ENCODE measurements at regions not wholly inside any gene's neighbourhood (a gene's known extent, or its start where the extent isn't known, plus 50 kb on each side); places are given as distances from the start of the nearest gene placed in this dataset.

GRCh38 chr13:74465271-74465670 lies 331.1 kb upstream of the KLF12 start:
- Histone ChIP-seq H3K27me3 (ENCODE audit: control insufficient read depth, insufficient read depth) (no peaks in the 10 kb centered on the region), H3K4me1 (ENCODE audit: control insufficient read depth, insufficient read depth, low read length) (no peaks in the 10 kb centered on the region), H3K9me3 (ENCODE audit: control insufficient read depth, low read length) (no peaks in the 10 kb centered on the region), H3K4me3 (ENCODE audit: low read length) (no peak overlapping the region), H3K27ac (ENCODE audit: low read length) (no peak overlapping the region)
- DNase-seq (no peak), ATAC-seq (no peak)
- 73% methylated on average over 2 of the region's 2 CpGs for WGBS
- intact Hi-C loops (cut with DNase I) = no loop called here

- DNase-seq (peak in 2 of 3 donors; percentile 28 to 48), ATAC-seq (peak; percentile 71 to 79)
- 27% methylated on average over 3 of the region's 3 CpGs for WGBS
These were observed 330.5 kb upstream of the KLF12 start for GRCh38 chr13:74464670-74465069.

GRCh38 chr13:74461011-74461410 lies 326.8 kb upstream of the KLF12 start:
- intact Hi-C loops (cut with DNase I) = no loop called here
- Histone ChIP-seq H3K27me3 (ENCODE audit: control insufficient read depth, insufficient read depth) (no peaks in the 10 kb centered on the region), H3K27ac (ENCODE audit: low read length) (no peak overlapping the region), H3K4me1 (ENCODE audit: control insufficient read depth, insufficient read depth, low read length) (no peaks in the 10 kb centered on the region), H3K9me3 (ENCODE audit: control insufficient read depth, low read length) (no peaks in the 10 kb centered on the region), H3K4me3 (ENCODE audit: low read length) (no peak overlapping the region)
- WGBS = 92% methylated on average over 2 of the region's 2 CpGs
- ATAC-seq (no peak), DNase-seq (no peak)

More at GRCh38 chr13:74464670-74465069, 330.5 kb upstream of the KLF12 start:
- intact Hi-C loops (cut with DNase I) = no loop called here
- no peaks in the 10 kb centered on the region for H3K27me3 ChIP-seq (ENCODE audit: control insufficient read depth, insufficient read depth)
- H3K9me3 ChIP-seq (ENCODE audit: control insufficient read depth, low read length) = no peaks in the 10 kb centered on the region
- H3K27ac ChIP-seq (ENCODE audit: low read length) = no peak overlapping the region
- no peaks in the 10 kb centered on the region for H3K4me1 ChIP-seq (ENCODE audit: control insufficient read depth, insufficient read depth, low read length)
- no peak overlapping the region for H3K4me3 ChIP-seq (ENCODE audit: low read length)

- intact Hi-C loops (cut with DNase I) = no loop called here
- Histone ChIP-seq H3K27me3 (ENCODE audit: control insufficient read depth, insufficient read depth) (no peaks in the 10 kb centered on the region), H3K4me3 (ENCODE audit: low read length) (no peak overlapping the region), H3K4me1 (ENCODE audit: control insufficient read depth, insufficient read depth, low read length) (no peaks in the 10 kb centered on the region), H3K9me3 (ENCODE audit: control insufficient read depth, low read length) (no peaks in the 10 kb centered on the region), H3K27ac (ENCODE audit: low read length) (no peak overlapping the region)
- DNase-seq = no peak
- no peak for ATAC-seq
- 78% methylated on average over 2 of the region's 2 CpGs for WGBS
These were observed 318.7 kb upstream of the KLF12 start for GRCh38 chr13:74452881-74453280.

GRCh38 chr13:74452176-74452575 lies 318.0 kb upstream of the KLF12 start:
- ATAC-seq = no peak
- DNase-seq = no peak
- no peak overlapping the region for H3K27ac ChIP-seq (ENCODE audit: low read length)
- intact Hi-C loops (cut with DNase I) = no loop called here
- H3K9me3 ChIP-seq (ENCODE audit: control insufficient read depth, low read length) = no peaks in the 10 kb centered on the region
- no peaks in the 10 kb centered on the region for H3K4me1 ChIP-seq (ENCODE audit: control insufficient read depth, insufficient read depth, low read length)
- H3K27me3 ChIP-seq (ENCODE audit: control insufficient read depth, insufficient read depth) = no peaks in the 10 kb centered on the region
- H3K4me3 ChIP-seq (ENCODE audit: low read length) = no peak overlapping the region
- WGBS = 31% methylated on average over 2 of the region's 2 CpGs

GRCh38 chr13:74450964-74451363 lies 316.8 kb upstream of the KLF12 start:
- Histone ChIP-seq H3K27me3 (ENCODE audit: control insufficient read depth, insufficient read depth) (no peaks in the 10 kb centered on the region), H3K9me3 (ENCODE audit: control insufficient read depth, low read length) (no peaks in the 10 kb centered on the region), H3K4me3 (ENCODE audit: low read length) (no peak overlapping the region), H3K27ac (ENCODE audit: low read length) (no peak overlapping the region), H3K4me1 (ENCODE audit: control insufficient read depth, insufficient read depth, low read length) (no peaks in the 10 kb centered on the region)
- whole genome bisulfite sequencing = 46% methylated on average over 3 of the region's 3 CpGs
- intact Hi-C loops (cut with DNase I) = no loop called here
- no peak for DNase-seq
- no peak for ATAC-seq

- 91% methylated on average over 3 of the region's 3 CpGs for WGBS
- no peak overlapping the region for H3K4me3 ChIP-seq (ENCODE audit: low read length)
- H3K27me3 ChIP-seq (ENCODE audit: control insufficient read depth, insufficient read depth) = no peaks in the 10 kb centered on the region
- ATAC-seq = no peak
- no peaks in the 10 kb centered on the region for H3K9me3 ChIP-seq (ENCODE audit: control insufficient read depth, low read length)
- H3K27ac ChIP-seq (ENCODE audit: low read length) = no peak overlapping the region
- H3K4me1 ChIP-seq (ENCODE audit: control insufficient read depth, insufficient read depth, low read length) = no peaks in the 10 kb centered on the region
- DNase-seq = no peak
- intact Hi-C loops (cut with DNase I) = no loop called here
These were observed 316.3 kb upstream of the KLF12 start for GRCh38 chr13:74450525-74450845.

GRCh38 chr13:74449811-74450524 lies 315.8 kb upstream of the KLF12 start:
- 93% methylated on average over 2 of the region's 2 CpGs for WGBS
- ATAC-seq = no peak
- Histone ChIP-seq H3K27me3 (ENCODE audit: control insufficient read depth, insufficient read depth) (no peaks in the 10 kb centered on the region), H3K27ac (ENCODE audit: low read length) (no peak overlapping the region), H3K4me3 (ENCODE audit: low read length) (no peak overlapping the region), H3K9me3 (ENCODE audit: control insufficient read depth, low read length) (no peaks in the 10 kb centered on the region), H3K4me1 (ENCODE audit: control insufficient read depth, insufficient read depth, low read length) (no peaks in the 10 kb centered on the region)
- no peak for DNase-seq
- intact Hi-C loops (cut with DNase I) = no loop called here

GRCh38 chr13:74444864-74445479 lies 310.8 kb upstream of the KLF12 start:
- no peaks in the 10 kb centered on the region for H3K9me3 ChIP-seq (ENCODE audit: control insufficient read depth, low read length)
- H3K4me1 ChIP-seq (ENCODE audit: control insufficient read depth, insufficient read depth, low read length) = no peaks in the 10 kb centered on the region
- H3K27ac ChIP-seq (ENCODE audit: low read length) = no peak overlapping the region
- 92% methylated on average over 1 of the region's 1 CpG for WGBS
- H3K4me3 ChIP-seq (ENCODE audit: low read length) = no peak overlapping the region
- DNase-seq (no peak), ATAC-seq (no peak)
- intact Hi-C loops (cut with DNase I) = no loop called here
- no peaks in the 10 kb centered on the region for H3K27me3 ChIP-seq (ENCODE audit: control insufficient read depth, insufficient read depth)

GRCh38 chr13:74444161-74444571 lies 310.0 kb upstream of the KLF12 start:
- ATAC-seq (no peak), DNase-seq (no peak)
- no peaks in the 10 kb centered on the region for H3K4me1 ChIP-seq (ENCODE audit: control insufficient read depth, insufficient read depth, low read length)
- no peaks in the 10 kb centered on the region for H3K27me3 ChIP-seq (ENCODE audit: control insufficient read depth, insufficient read depth)
- no peaks in the 10 kb centered on the region for H3K9me3 ChIP-seq (ENCODE audit: control insufficient read depth, low read length)
- H3K27ac ChIP-seq (ENCODE audit: low read length) = no peak overlapping the region
- intact Hi-C loops (cut with DNase I) = no loop called here
- no peak overlapping the region for H3K4me3 ChIP-seq (ENCODE audit: low read length)
- 43% methylated on average over 6 of the region's 6 CpGs for WGBS

- H3K4me1 ChIP-seq (ENCODE audit: control insufficient read depth, insufficient read depth, low read length) = no peaks in the 10 kb centered on the region
- no peak overlapping the region for H3K4me3 ChIP-seq (ENCODE audit: low read length)
- DNase-seq (no peak), ATAC-seq (no peak)
- no peak overlapping the region for H3K27ac ChIP-seq (ENCODE audit: low read length)
- H3K9me3 ChIP-seq (ENCODE audit: control insufficient read depth, low read length) = no peaks in the 10 kb centered on the region
- no peaks in the 10 kb centered on the region for H3K27me3 ChIP-seq (ENCODE audit: control insufficient read depth, insufficient read depth)
- 15% methylated on average over 1 of the region's 1 CpG for WGBS
- intact Hi-C loops (cut with DNase I) = no loop called here
These were observed 309.4 kb upstream of the KLF12 start for GRCh38 chr13:74443631-74444030.

- Histone ChIP-seq H3K4me1 (ENCODE audit: control insufficient read depth, insufficient read depth, low read length) (no peaks in the 10 kb centered on the region), H3K27ac (ENCODE audit: low read length) (no peak overlapping the region), H3K9me3 (ENCODE audit: control insufficient read depth, low read length) (no peaks in the 10 kb centered on the region), H3K4me3 (ENCODE audit: low read length) (no peak overlapping the region), H3K27me3 (ENCODE audit: control insufficient read depth, insufficient read depth) (no peaks in the 10 kb centered on the region)
- ATAC-seq (no peak), DNase-seq (no peak)
- WGBS = 72% methylated on average over 5 of the region's 5 CpGs
- intact Hi-C loops (cut with DNase I) = no loop called here
These were observed 308.5 kb upstream of the KLF12 start for GRCh38 chr13:74442751-74443150.

All from right cardiac atrium (tissue), 5 donors.